NCI-H146 (cell line): ENCODE measurements at regions not wholly inside any gene's neighbourhood (a gene's known extent, or its start where the extent isn't known, plus 50 kb on each side); places are given as distances from the start of the nearest gene placed in this dataset.

Experiments
- DNase-seq: peaks from one replicate; lab custom pipeline; 2025; lab: John Stamatoyannopoulos, UW

DNA sequence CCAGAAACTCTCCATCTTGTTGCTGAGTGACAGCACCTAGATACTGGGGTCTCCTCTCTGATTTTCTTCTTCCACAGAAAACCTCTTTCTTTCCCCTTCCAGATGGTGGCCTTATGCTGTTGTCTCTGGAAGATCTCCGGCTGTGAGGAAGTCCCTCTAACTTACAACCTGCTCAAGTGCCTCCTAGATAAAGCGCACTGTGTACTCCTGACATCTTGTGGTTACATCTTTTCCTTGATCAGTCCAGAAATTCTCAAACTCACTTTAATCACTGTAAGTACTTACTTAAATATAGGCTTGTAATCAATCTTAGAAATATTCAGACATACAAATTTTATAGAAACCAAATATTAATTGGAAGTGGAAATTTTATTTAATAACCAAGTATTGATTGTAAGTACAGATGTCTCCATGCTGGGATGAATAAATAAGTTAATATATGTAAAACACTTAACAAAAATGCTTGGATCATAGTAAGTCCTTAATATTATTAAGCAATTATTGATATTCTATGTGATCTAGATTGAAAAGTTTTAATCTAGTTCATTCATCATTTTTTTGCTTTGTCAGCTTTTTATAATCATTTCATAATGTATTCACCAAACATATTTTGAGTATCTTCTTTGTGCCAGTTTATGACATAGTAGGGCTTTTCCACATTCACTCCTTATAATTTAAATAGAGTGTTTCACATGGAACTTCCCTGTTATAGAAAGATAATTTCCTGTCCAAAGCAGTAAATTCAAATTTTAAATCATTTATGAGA lies 1381.4 kb upstream of the CDH6 start:
- DNase-seq: peak; percentile 35

- no peak for DNase-seq
These were observed 1387.7 kb upstream of the CDH6 start for GRCh38 chr5:29805804-29806203.

DNA sequence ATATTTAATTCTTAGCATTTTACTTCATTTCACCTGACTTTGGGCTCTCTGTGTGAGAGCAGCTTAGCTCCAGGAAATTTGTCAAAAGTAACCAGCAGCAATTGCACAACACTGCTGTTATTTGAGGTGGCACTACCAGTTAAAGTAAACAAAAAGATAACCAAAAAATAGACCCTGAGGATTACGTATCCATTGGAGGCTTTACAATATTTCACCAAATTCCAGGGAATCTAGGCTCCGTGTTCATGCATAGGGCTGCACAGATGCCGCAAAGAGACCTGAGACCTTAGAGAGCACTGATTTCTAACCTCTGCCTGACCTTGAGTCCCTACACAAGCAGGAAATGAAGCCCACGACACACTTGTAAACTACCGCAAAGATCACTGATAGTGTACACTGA lies 1392.7 kb upstream of the CDH6 start:
- DNase-seq: no peak

DNA sequence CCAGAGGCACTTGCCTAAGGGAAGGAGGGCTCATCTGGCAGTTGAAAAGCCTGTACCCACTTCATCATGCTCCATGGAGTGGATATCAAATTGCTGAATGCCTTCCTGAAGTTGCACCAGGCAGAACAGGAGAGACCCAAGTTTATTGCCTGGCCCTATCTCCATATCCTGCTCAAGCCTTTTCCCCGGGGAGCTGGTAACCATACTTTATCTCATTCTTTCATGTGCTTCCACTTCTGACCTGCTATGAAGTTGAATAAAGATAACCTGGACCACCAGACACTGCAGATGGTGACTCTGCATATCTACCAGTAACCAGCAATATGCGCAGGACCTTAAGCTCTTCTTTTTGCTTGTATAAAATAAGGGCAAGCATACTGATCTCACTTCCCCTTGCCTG lies 1397.5 kb upstream of the CDH6 start:
- DNase-seq: no peak

GRCh38 chr5:29795096-29795652 lies 1398.3 kb upstream of the CDH6 start:
- DNase-seq: no peak

GRCh38 chr5:29794141-29794787 lies 1399.2 kb upstream of the CDH6 start:
- peak; percentile 38 for DNase-seq

- DNase-seq: no peak
These were observed 1403.2 kb upstream of the CDH6 start for GRCh38 chr5:29790281-29790680.

DNA sequence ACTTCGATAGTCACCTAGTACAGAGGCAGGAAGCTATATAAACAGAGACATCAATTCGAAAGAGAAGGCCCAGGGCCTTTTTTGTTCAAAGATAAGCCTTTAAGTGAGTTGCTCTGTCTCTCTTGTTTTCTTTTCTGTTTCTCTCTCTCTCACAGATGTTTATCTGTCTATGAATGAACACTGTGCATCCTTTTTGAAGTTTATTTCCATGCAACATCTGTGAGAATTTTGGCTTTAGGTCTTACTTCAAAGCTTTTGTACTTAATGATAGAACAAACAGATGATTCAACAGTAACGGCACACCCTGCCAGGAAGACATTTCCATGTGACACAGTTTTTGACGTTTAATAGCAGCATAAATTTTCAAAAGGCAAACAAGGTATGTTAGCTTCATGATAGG lies 1413.1 kb upstream of the CDH6 start:
- DNase-seq: no peak

GRCh38 chr5:29779141-29779540 lies 1414.3 kb upstream of the CDH6 start:
- no peak for DNase-seq

DNA sequence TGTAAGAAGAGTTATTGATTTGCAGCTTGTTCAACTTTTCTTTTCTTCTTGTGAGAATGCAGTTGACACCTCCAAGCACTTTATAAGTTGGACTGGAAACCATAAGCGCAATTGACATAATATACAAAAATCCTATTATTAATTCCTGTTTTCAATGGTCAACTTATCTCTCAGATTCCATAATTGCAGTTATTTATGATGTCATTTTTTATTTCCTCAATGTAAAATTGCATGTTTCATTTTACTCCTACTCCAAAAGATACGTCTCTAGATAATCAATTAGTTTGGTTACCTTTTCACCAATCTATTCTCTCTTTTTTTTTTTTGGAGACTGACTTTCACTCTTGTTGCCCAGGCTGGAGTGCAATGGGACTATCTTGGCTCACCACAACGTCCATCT lies 1416.1 kb upstream of the CDH6 start:
- no peak for DNase-seq

DNA sequence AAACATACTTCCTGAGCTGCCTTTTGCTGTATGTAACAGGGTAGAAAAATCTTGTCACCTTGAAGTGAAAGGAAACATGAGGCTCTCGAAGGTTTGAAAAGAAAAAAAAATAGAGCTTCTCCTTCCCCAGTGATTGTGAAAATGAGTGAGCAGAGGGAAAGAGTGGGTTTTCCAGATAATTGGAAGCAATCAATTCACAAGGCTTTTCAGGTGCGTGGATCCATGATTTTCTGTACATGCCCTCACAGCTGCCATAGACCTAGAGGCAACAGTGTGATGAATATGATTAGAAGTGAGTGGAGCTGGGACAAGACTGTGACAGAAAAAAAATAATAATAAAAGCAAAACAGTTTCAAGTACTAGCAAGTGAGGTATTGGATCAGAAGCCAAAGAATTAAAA lies 1422.5 kb upstream of the CDH6 start:
- no peak for DNase-seq

GRCh38 chr5:29769474-29769873 lies 1424.0 kb upstream of the CDH6 start:
- no peak for DNase-seq

DNA sequence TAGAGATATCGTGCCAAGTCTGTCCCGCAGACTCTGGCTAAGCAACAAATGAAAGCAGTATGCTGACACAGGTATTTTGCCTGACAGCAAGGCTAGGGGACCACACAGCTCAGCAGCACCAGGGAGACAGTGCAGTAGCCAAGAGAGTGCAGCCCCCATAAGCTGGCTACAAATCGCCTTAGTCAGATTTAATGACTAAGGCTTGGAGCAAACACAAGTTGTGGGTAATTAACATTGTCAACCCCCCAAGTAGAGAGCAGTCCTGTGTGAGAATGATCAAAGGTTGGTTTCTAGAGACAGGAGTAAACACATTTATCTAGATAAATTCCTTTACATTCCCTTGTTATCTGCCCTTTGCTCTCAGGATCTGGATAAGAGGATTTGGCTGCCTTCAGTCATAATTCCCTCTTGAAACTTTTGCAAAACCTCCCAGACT lies 1434.5 kb upstream of the CDH6 start:
- DNase-seq: no peak

- DNase-seq: no peak
These were observed 1443.0 kb upstream of the CDH6 start for GRCh38 chr5:29750453-29750852.

GRCh38 chr5:29744618-29745017 lies 1448.9 kb upstream of the CDH6 start:
- DNase-seq: no peak

- peak; percentile 0 for DNase-seq
These were observed 1472.5 kb upstream of the CDH6 start for GRCh38 chr5:29720954-29721353.

GRCh38 chr5:29719171-29719570 lies 1474.3 kb upstream of the CDH6 start:
- no peak for DNase-seq

DNA sequence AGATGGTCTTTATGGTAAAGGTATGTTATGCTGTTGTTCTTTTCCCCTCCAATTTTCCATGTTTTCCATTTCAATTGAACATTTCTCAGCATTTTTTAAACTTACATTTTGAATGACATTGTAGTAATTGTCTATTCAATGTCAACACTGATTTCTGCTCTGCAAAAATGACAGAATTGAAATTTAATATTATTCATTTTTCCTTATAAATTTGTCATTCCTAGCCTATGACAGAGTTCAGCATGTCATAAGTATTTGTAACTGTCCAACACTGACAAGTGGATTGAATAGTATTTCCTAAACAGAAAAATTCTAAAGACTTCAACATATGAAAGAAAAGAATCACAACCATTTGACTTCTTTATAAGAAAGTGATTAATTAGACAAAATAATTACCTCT lies 1478.3 kb upstream of the CDH6 start:
- no peak for DNase-seq

- no peak for DNase-seq
These were observed 1490.6 kb upstream of the CDH6 start for GRCh38 chr5:29702875-29703274.

DNA sequence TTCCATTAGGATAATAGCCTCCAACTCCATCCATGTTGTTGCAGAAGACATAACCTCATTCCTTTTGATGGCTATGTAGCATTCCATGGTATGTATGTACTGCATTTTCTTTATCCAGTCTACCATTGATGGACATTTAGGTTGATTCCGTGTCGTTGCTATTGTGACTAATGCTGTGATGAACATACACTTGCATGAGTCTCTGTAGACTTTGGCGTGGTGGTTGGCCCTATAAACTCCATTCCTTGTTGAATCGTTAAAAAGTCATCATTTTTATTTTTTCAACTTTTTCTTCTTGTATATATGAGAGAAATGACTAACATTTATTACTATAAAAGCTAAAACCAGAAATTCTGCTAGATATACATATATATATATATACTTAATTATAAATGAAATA lies 1491.9 kb upstream of the CDH6 start:
- DNase-seq: no peak

DNA sequence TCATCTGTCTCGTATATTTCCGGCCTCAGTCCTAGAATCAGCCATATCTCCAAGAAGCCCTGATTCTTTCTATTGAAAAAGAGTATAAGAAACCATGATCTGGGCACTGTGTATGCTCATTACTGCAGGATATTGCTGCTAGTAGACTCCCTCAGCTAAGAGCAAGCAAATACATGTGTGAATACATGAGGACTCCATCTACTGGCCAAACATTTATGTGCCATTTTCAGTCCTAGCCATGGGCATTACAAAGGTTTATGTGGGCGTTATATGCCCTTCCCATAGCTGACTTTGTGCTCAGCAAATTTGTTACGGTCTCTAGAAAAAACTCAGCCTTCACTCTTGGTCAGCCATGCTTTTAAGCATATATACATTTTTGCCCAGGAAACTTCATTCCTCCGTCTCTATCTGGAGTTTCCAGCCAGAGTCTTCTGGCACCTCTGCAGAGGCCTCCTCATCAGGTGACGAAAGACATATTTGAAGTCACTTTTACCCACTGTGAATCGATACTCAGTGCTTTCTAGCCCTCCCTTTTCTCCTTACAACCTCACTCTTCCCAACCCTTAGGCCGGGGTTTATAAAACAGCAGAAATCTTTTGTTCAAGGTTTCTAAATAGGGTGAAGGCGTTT lies 1495.6 kb upstream of the CDH6 start:
- DNase-seq: peak; percentile 62

GRCh38 chr5:29697278-29697677 lies 1496.2 kb upstream of the CDH6 start:
- DNase-seq: peak; percentile 11

- no peak for DNase-seq
These were observed 1520.8 kb upstream of the CDH6 start for GRCh38 chr5:29672678-29673077.
